Activated B cell treated with CpG ODN at 0.5 μM for 24 hours (primary cell): ENCODE measurements at regions not wholly inside any gene's neighbourhood (a gene's known extent, or its start where the extent isn't known, plus 50 kb on each side); places are given as distances from the start of the nearest gene placed in this dataset.

Experiments used
- ATAC-seq: fragments of 200-7000 bp; cut with Tn5 transposase; one replicate; pipeline ENCODE4 v1.10.0; 2021; ENCODE audit warnings: low read depth, mild to moderate bottlenecking, moderate library complexity
- CTCF ChIA-PET: fragments of 350-600 bp; sonication (Branson Sonifier 250); formaldehyde crosslinking; loops from one replicate; lab custom pipeline; 2021; ENCODE audit warnings: antibody characterized with exemption; lab: Charles Lee
- POLR2A ChIA-PET: fragments of 350-600 bp; sonication (Branson Sonifier 250); formaldehyde crosslinking; loops from one replicate; lab custom pipeline; 2021; ENCODE audit warnings: antibody characterized with exemption; lab: Charles Lee
- DNase-seq: peaks from one replicate; pipeline ENCODE4 v3.0.0; 2022
- H3K27ac Mint-ChIP-seq: one replicate; pipeline ENCODE4 v1.8.0; 2020; ENCODE audit warnings: mixed read lengths
- H3K27me3 Mint-ChIP-seq: one replicate; pipeline ENCODE4 v1.8.0; 2021; ENCODE audit warnings: mixed read lengths
- H3K36me3 Mint-ChIP-seq: one replicate; pipeline ENCODE4 v1.8.0; 2021; ENCODE audit warnings: low read depth, mixed read lengths
- H3K4me1 Mint-ChIP-seq: one replicate; pipeline ENCODE4 v1.8.0; 2021; ENCODE audit warnings: mixed read lengths
- H3K4me3 Mint-ChIP-seq: one replicate; pipeline ENCODE4 v1.8.0; 2020; ENCODE audit warnings: mild to moderate bottlenecking, mixed read lengths
- H3K9me3 Mint-ChIP-seq: one replicate; pipeline ENCODE4 v1.8.0; 2020; ENCODE audit warnings: mixed read lengths
- CTCF ChIP-seq: fragments of 200-600 bp; IDR thresholded peaks from one replicate; pipeline ENCODE4 v1.8.0; 2022; ENCODE audit warnings: antibody characterized with exemption, mild to moderate bottlenecking
- intact Hi-C: fragments of 100-400 bp; cut with micrococcal nuclease; formaldehyde crosslinking; loops from one replicate; pipeline ENCODE4 v1.15.1; 2024

- intact Hi-C loops: no loop called here
- Mint-ChIP-seq H3K27ac (no peak overlapping the region), H3K9me3 (peaks cover 3% of the 10 kb centered on the region), H3K4me1 (no peaks in the 10 kb centered on the region), H3K36me3 (no peaks in the 10 kb centered on the region), H3K4me3 (no peak overlapping the region), H3K27me3 (peaks cover 12% of the 10 kb centered on the region)
- no peak for TF ChIP-seq CTCF
- ChIA-PET POLR2A (no interaction called here), CTCF (no interaction called here)
- no peak for DNase-seq
- ATAC-seq: no peak
Measured at GRCh38 chr2:173612354-173612753, 257.7 kb downstream of the CDCA7 start.

DNA sequence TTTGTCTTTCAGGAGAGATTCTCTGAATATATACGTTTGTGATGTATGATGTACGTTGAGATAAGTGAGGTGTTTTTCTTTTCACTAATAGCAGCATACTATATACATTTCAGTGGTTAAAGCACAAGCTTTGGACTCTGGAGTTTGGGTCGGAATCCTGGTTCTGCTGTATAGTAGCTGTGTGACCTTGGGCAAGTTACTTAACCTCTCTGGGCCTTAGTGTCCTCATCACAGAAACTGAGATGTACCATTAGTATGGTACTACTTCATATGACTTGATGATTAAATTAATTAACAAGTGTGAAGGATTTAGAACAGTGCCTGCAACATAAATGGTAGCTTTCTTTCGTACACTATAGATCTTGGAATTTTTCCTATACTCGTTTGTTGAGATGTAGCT lies 258.7 kb downstream of the CDCA7 start:
- Mint-ChIP-seq H3K27me3 (peaks cover 12% of the 10 kb centered on the region), H3K4me3 (no peak overlapping the region), H3K27ac (no peak overlapping the region), H3K36me3 (no peaks in the 10 kb centered on the region), H3K9me3 (peaks cover 3% of the 10 kb centered on the region), H3K4me1 (no peaks in the 10 kb centered on the region)
- intact Hi-C loops: no loop called here
- no peak for TF ChIP-seq CTCF
- POLR2A ChIA-PET: no interaction called here
- CTCF ChIA-PET: no interaction called here
- DNase-seq: no peak
- ATAC-seq: no peak

DNA sequence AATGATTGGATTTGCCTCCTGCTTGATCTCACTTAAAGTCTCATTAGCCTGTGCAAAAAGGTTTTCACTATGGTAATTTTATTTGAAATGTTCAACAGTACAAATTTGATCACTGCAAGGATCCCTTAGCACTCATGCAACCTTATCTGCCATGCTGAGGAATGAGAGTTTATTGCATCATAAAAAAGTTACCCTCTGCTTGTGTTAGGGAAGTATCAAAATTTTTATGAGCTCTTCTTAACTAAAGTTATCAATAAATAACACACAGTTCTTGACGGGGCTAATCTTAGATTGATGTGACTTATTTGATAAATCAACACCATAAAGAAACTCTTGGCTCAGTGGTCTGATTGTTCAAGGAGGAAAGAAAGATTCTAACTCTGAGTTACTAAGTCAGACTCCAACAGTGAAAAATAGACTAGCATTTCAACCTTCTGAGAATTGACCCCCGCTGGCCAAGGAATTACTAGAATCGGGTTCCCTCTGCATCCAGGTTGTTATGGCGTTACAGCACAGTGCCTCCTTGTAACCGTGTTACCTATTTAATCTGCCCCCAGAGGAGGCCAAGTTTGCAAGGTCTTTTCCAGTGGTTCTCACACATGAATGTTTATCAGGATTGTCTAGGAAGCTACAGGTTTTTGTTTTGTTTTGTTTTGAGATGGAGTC lies 259.7 kb downstream of the CDCA7 start:
- ChIA-PET POLR2A (no interaction called here), CTCF (no interaction called here)
- intact Hi-C loops: no loop called here
- Mint-ChIP-seq H3K9me3 (peaks cover 3% of the 10 kb centered on the region), H3K27me3 (peaks cover 15% of the 10 kb centered on the region), H3K4me3 (no peak overlapping the region), H3K36me3 (no peaks in the 10 kb centered on the region), H3K27ac (no peak overlapping the region), H3K4me1 (no peaks in the 10 kb centered on the region)
- no peak for DNase-seq
- TF ChIP-seq CTCF: no peak
- no peak for ATAC-seq

- Mint-ChIP-seq H3K9me3 (peaks cover 4% of the 10 kb centered on the region), H3K27ac (no peak overlapping the region), H3K4me3 (no peak overlapping the region), H3K27me3 (peaks cover 24% of the 10 kb centered on the region), H3K4me1 (no peaks in the 10 kb centered on the region), H3K36me3 (no peaks in the 10 kb centered on the region)
- no peak for ATAC-seq
- intact Hi-C loops: no loop called here
- no peak for TF ChIP-seq CTCF
- DNase-seq: no peak
- ChIA-PET CTCF (no interaction called here), POLR2A (no interaction called here)
Measured at GRCh38 chr2:173623438-173624319, 269.0 kb downstream of the CDCA7 start.

- Mint-ChIP-seq H3K27me3 (peaks cover 22% of the 10 kb centered on the region), H3K4me1 (no peaks in the 10 kb centered on the region), H3K27ac (no peak overlapping the region), H3K36me3 (no peaks in the 10 kb centered on the region), H3K9me3 (peaks cover 4% of the 10 kb centered on the region), H3K4me3 (no peak overlapping the region)
- ATAC-seq (no peak), DNase-seq (no peak)
- ChIA-PET POLR2A (no interaction called here), CTCF (no interaction called here)
- no peak for TF ChIP-seq CTCF
- intact Hi-C loops: no loop called here
Measured at GRCh38 chr2:173625315-173625714, 270.6 kb downstream of the CDCA7 start.
